Osteocyte (in vitro differentiated cells): ENCODE measurements at regions not wholly inside any gene's neighbourhood (a gene's known extent, or its start where the extent isn't known, plus 50 kb on each side); places are given as distances from the start of the nearest gene placed in this dataset.

ENCODE experiments used
- DNase-seq: peaks from one replicate; pipeline ENCODE4 v3.0.0; 2021; ENCODE audit warnings: mixed read lengths; ENCODE audit not compliant: unreplicated experiment; ENCODE audit errors: extremely low spot score
- H3K27ac Mint-ChIP-seq: one replicate; pipeline ENCODE4 v1.8.0; 2021; ENCODE audit warnings: mild to moderate bottlenecking, mixed read lengths; ENCODE audit not compliant: unreplicated experiment
- H3K27me3 Mint-ChIP-seq: one replicate; pipeline ENCODE4 v1.8.0; 2021; ENCODE audit warnings: mixed read lengths; ENCODE audit not compliant: unreplicated experiment
- H3K36me3 Mint-ChIP-seq: one replicate; pipeline ENCODE4 v1.8.0; 2021; ENCODE audit warnings: mixed read lengths; ENCODE audit not compliant: unreplicated experiment
- H3K4me1 Mint-ChIP-seq: one replicate; pipeline ENCODE4 v1.8.0; 2021; ENCODE audit warnings: mixed read lengths; ENCODE audit not compliant: unreplicated experiment
- H3K4me3 Mint-ChIP-seq: one replicate; pipeline ENCODE4 v1.8.0; 2021; ENCODE audit warnings: mild to moderate bottlenecking, moderate library complexity, mixed read lengths; ENCODE audit not compliant: unreplicated experiment
- H3K9me3 Mint-ChIP-seq: one replicate; pipeline ENCODE4 v1.8.0; 2021; ENCODE audit warnings: mixed read lengths; ENCODE audit not compliant: unreplicated experiment
- CTCF ChIP-seq: fragments of 200-600 bp; sonication (generic); IDR thresholded peaks from 2 replicates; pipeline ENCODE4 v1.5.0; 2021; ENCODE audit warnings: antibody characterized with exemption, mild to moderate bottlenecking, moderate library complexity

GRCh38 chr11:40010011-40010410 lies 1449.4 kb downstream of the LRRC4C start:
- DNase-seq: no peak
- no peak for TF ChIP-seq CTCF
- H3K27ac Mint-ChIP-seq: no peak overlapping the region
- H3K4me3 Mint-ChIP-seq: no peak overlapping the region
- no peaks in the 10 kb centered on the region for H3K36me3 Mint-ChIP-seq
- H3K9me3 Mint-ChIP-seq: peaks cover 10% of the 10 kb centered on the region
- no peaks in the 10 kb centered on the region for H3K4me1 Mint-ChIP-seq
- no peaks in the 10 kb centered on the region for H3K27me3 Mint-ChIP-seq

- no peak overlapping the region for H3K27ac Mint-ChIP-seq
- no peaks in the 10 kb centered on the region for H3K36me3 Mint-ChIP-seq
- no peak for DNase-seq
- TF ChIP-seq CTCF: no peak
- H3K4me1 Mint-ChIP-seq: no peaks in the 10 kb centered on the region
- no peaks in the 10 kb centered on the region for H3K27me3 Mint-ChIP-seq
- no peak overlapping the region for H3K4me3 Mint-ChIP-seq
- H3K9me3 Mint-ChIP-seq: peaks cover 28% of the 10 kb centered on the region
Measured at GRCh38 chr11:39992551-39992950, 1466.9 kb downstream of the LRRC4C start.

- Mint-ChIP-seq H3K27ac (no peak overlapping the region), H3K9me3 (peaks cover 28% of the 10 kb centered on the region), H3K4me1 (no peaks in the 10 kb centered on the region), H3K4me3 (no peak overlapping the region), H3K36me3 (no peaks in the 10 kb centered on the region), H3K27me3 (no peaks in the 10 kb centered on the region)
- TF ChIP-seq CTCF: no peak
- no peak for DNase-seq
Measured at GRCh38 chr11:39990421-39990831, 1469.0 kb downstream of the LRRC4C start.

- DNase-seq: no peak
- Mint-ChIP-seq H3K27ac (no peak overlapping the region), H3K27me3 (no peaks in the 10 kb centered on the region), H3K36me3 (no peaks in the 10 kb centered on the region), H3K4me3 (no peak overlapping the region), H3K4me1 (no peaks in the 10 kb centered on the region), H3K9me3 (peaks cover 42% of the 10 kb centered on the region)
- TF ChIP-seq CTCF: no peak
Measured at GRCh38 chr11:39975091-39975490, 1484.4 kb downstream of the LRRC4C start.

- Mint-ChIP-seq H3K27me3 (no peaks in the 10 kb centered on the region), H3K36me3 (no peaks in the 10 kb centered on the region), H3K4me1 (no peaks in the 10 kb centered on the region), H3K9me3 (peaks cover 53% of the 10 kb centered on the region), H3K27ac (no peak overlapping the region), H3K4me3 (no peak overlapping the region)
- TF ChIP-seq CTCF: no peak
- DNase-seq: no peak
Measured at GRCh38 chr11:39972461-39972860, 1487.0 kb downstream of the LRRC4C start.
